HG03060 (cell line): ENCODE measurements at regions not wholly inside any gene's neighbourhood (a gene's known extent, or its start where the extent isn't known, plus 50 kb on each side); places are given as distances from the start of the nearest gene placed in this dataset.

Source experiments
- ATAC-seq: cut with Tn5 transposase; IDR thresholded peaks from one replicate; pipeline ENCODE4 v1.9.1; 2021; ENCODE audit warnings: low read depth, moderate number of reproducible peaks; ENCODE audit not compliant: unreplicated experiment

- ATAC-seq = peak; percentile 79
Observed at GRCh38 chr18:38933910-38934510, 1368.4 kb upstream of the CELF4 start.

GRCh38 chr18:38933322-38933721 is 1367.7 kb upstream of the CELF4 start:
- ATAC-seq = no peak

- ATAC-seq = no peak
Observed at GRCh38 chr18:38932752-38933151, 1367.2 kb upstream of the CELF4 start.

- ATAC-seq = no peak
Observed at GRCh38 chr18:38931754-38932050, 1366.1 kb upstream of the CELF4 start.

GRCh38 chr18:38930881-38931753 is 1365.5 kb upstream of the CELF4 start:
- ATAC-seq = no peak

- ATAC-seq = no peak
Observed at GRCh38 chr18:38923540-38923939, 1357.9 kb upstream of the CELF4 start.

- ATAC-seq = no peak
Observed at GRCh38 chr18:38923126-38923525, 1357.5 kb upstream of the CELF4 start.

- no peak for ATAC-seq
Observed at GRCh38 chr18:38909972-38910371, 1344.4 kb upstream of the CELF4 start.

GRCh38 chr18:38902796-38903195 is 1337.2 kb upstream of the CELF4 start:
- no peak for ATAC-seq

GRCh38 chr18:38900445-38900844 is 1334.8 kb upstream of the CELF4 start:
- ATAC-seq = no peak

- no peak for ATAC-seq
Observed at GRCh38 chr18:38900031-38900430, 1334.4 kb upstream of the CELF4 start.

- no peak for ATAC-seq
Observed at GRCh38 chr18:38899252-38899651, 1333.7 kb upstream of the CELF4 start.

- no peak for ATAC-seq
Observed at GRCh38 chr18:38898167-38898566, 1332.6 kb upstream of the CELF4 start.

GRCh38 chr18:38895560-38895959 is 1330.0 kb upstream of the CELF4 start:
- ATAC-seq = no peak

- no peak for ATAC-seq
Observed at GRCh38 chr18:38887671-38888020, 1322.0 kb upstream of the CELF4 start.

GRCh38 chr18:38886861-38887670 is 1321.5 kb upstream of the CELF4 start:
- no peak for ATAC-seq

GRCh38 chr18:38886235-38886634 is 1320.6 kb upstream of the CELF4 start:
- ATAC-seq = no peak

GRCh38 chr18:38884050-38884449 is 1318.5 kb upstream of the CELF4 start:
- ATAC-seq = no peak

- no peak for ATAC-seq
Observed at GRCh38 chr18:38883111-38883510, 1317.5 kb upstream of the CELF4 start.

- ATAC-seq = no peak
Observed at GRCh38 chr18:38879871-38880270, 1314.3 kb upstream of the CELF4 start.

- ATAC-seq = no peak
Observed at GRCh38 chr18:38872342-38872741, 1306.7 kb upstream of the CELF4 start.

GRCh38 chr18:38868757-38869156 is 1303.2 kb upstream of the CELF4 start:
- ATAC-seq = no peak
